ENCODE measurements at regions not wholly inside any gene's neighbourhood (a gene's known extent, or its start where the extent isn't known, plus 50 kb on each side); places are given as distances from the start of the nearest gene placed in this dataset.

GRCh38 chr5:116842514-116842961, 267.9 kb upstream of the SEMA6A start:
- DNase-seq (ENCODE audit: low read depth) = no peak

- no peak for DNase-seq (ENCODE audit: low read depth)
These were observed 267.1 kb upstream of the SEMA6A start for GRCh38 chr5:116841734-116842133.

DNA sequence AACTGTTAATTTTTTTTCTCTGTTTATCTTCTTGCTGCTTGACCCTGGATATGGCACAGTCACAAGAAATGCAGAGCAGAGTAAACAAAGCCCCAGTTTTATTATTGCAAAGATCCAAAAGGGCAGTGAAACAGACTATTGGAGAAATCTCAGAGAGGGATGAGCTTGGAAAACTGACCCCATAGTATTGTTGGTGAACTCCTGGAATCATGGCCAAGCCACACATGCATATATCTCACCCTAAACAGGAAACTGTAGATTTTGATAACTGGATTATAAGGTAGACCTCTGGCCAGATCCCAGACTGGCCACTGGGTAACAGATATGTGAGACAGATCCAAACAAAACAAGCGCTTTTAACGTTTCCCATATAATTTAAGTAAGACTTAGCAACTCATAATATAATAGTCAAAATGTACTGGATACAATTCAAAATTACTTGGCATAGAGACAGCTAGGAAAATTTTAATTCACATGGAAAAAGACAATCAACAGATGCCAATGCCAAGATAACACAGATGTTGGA, 263.5 kb upstream of the SEMA6A start:
- no peak for DNase-seq (ENCODE audit: low read depth)

DNA sequence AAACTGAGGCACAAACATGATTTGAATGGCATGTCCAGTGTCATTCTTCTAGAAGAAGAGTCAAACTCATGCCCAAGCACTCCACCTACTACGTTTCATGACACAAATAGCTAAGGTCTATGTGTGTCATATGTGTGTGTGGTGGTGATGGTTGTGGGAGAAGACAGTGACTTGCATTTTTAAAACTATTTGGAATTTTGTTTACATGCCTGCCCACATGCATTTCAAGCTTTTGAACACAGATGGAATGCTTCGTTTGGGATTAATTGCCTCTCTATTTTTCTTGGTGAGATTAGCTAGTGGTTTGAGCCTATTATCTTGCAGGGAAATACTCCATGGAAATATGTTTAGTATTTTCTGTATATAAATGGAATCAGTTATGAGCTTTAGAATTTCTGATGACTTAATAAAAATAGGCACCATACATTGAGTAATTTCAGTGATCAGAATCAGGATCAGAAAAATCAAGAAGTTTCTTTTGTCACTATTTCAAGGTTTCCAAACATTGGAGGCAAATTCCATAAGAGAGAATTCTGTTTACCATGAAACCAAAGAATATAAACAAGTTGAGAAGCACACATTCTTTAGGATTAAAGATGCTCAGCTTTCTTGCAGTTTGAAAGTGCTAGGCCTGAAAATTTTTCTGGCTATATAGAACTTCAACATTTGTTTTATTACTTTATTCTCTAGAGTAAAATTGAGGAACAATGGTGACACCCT, 260.3 kb upstream of the SEMA6A start:
- DNase-seq (ENCODE audit: low read depth) = no peak

- no peak for DNase-seq (ENCODE audit: low read depth)
These were observed 255.5 kb upstream of the SEMA6A start for GRCh38 chr5:116830079-116830478.

GRCh38 chr5:116827078-116827477, 252.5 kb upstream of the SEMA6A start:
- DNase-seq (ENCODE audit: low read depth) = no peak

GRCh38 chr5:116825486-116825885, 250.9 kb upstream of the SEMA6A start:
- DNase-seq (ENCODE audit: low read depth) = no peak

DNA sequence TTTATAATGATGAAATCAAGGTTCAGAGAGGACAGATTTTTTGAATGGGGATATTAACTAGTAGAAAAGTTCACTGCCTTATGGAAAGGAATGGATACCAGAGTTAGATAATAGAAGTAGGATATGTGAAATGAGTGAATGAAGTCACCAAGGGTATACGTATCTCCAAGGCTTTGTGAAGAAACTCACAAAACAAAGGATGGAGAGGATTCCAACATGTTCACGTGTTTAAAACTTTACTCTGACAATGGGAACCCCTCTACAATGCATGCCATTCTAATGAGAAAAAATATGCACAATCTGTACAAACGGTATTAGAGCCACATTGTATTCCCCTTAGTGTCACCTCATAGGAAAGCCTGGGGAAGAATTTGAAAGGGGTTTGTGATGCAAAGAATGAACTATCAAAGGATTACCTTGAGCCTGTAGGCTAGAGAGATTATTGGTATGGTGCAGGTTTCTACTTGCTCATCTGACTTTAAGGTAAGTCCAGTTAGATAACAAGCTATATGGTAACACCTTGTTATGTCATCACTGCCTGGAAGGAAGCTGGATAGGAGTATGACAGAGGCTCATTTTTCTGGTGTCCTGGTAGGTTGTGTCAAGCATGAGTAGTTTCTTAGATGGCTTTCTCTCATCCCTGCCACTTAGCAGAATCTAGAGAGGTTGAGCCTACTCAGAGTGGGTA, 250.3 kb upstream of the SEMA6A start:
- DNase-seq (ENCODE audit: low read depth) = no peak

DNA sequence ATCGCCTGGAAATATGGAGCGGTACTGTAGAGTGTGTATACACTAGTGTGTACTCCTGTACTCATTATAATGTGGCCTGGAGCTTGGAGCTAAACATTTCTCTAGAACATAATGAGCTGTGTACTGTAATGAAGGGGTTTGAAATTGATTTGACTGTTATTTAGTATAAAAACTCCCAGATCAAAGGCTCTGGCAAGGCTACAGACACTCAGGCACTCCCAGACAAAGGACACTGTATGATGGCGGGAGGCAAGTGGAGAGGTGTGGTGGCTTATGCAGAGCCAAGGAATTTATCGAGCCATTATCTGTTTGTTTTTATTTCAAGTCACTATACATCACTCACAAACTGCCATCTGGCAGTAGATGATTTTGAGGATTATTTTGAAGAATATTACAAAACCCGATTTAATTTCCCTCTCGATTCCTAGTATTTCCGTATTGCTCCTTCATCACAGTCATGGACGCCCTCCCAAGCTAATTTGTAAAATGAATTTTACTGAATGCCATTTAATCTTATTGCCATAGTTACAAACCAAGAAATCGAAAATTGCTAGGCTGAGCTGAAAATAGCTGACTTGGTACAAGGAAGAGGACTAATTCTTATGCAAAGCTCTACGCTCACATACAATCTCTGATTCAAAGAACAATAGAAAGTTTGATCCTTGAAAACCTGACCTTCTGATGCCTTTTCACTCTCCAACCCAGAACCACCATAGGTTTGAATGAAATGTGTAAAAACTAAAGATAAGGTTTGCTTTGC, 240.2 kb upstream of the SEMA6A start:
- DNase-seq (ENCODE audit: low read depth) = no peak

DNA sequence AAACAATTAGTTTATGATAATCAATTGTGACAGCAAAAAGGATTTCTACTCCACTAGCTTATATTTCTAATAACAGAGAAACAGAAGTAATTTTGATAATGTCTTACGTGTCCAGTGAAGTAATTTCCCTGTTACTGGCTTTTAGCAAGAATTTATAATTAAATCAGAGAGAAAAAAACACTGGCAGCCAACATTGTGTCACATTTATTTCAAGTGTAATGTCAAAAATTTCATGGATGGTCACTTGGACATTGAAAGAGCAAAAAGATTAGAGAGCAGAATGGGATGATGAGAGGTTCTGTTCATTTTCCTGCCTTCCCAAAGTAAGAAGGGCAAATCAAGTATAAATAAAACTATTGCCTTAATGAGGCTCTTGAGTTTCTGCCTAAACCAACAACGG, 239.3 kb upstream of the SEMA6A start:
- DNase-seq (ENCODE audit: low read depth) = no peak

DNA sequence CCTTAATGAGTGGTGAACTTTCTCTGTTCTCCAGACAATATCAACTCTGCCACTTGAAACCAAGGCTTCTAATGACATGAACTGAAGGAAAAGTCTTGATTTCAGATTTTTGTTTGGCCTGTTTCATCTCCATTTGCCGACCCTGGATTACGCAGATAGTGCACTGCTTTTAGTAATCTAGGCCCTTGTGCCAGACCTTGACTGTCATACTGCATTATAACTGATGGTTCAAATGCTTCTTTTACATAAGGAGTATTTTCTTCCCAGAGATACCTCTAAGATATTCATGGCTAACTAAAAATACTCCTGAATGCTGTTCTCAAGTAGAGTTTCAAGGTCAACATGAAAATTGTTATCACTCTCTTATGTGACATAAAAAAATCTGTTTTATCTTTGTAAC, 238.7 kb upstream of the SEMA6A start:
- DNase-seq (ENCODE audit: low read depth) = no peak

- no peak for DNase-seq (ENCODE audit: low read depth)
These were observed 236.3 kb upstream of the SEMA6A start for GRCh38 chr5:116810951-116811350.

DNA sequence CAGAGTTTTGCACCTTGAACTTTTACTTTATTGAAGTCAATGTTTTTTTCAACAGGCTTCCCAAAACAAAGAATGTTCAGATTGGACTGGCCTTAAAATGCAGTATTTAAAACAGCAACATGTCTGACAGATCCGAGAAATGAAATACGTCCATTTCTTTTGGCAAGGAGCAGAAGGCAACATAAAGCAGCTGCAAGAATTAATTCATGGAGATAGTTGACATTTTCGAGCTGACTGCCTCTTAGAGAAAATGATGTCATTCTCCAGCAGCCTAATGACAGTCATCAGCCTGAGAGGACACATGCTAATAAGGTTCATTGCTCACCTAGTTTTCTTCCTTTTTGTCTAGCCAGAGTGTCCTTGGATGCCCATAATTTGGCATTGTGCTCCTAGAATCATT, 232.2 kb upstream of the SEMA6A start:
- DNase-seq (ENCODE audit: low read depth) = no peak

GRCh38 chr5:116799401-116799800, 224.8 kb upstream of the SEMA6A start:
- DNase-seq (ENCODE audit: low read depth) = no peak

DNA sequence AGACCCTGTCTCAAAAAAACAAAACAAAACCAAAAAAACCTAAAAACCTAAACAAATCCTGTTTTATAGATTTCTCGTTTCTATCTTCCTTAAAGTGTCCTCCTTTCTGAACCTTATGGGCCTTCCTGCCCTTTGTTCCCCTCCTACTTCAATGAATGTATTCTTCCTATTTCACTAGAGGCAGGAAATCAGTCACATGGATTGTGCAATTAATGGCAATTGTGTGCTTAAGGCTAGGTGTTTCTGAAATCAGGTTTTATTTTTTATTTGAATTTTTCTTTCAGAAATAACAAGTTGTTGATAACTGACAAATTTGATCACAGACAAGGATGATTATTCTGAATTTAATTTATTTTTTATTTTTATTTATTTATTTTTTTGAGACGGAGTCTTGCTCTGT, 220.6 kb upstream of the SEMA6A start:
- no peak for DNase-seq (ENCODE audit: low read depth)

- DNase-seq (ENCODE audit: low read depth) = no peak
These were observed 214.9 kb upstream of the SEMA6A start for GRCh38 chr5:116789522-116789921.

DNA sequence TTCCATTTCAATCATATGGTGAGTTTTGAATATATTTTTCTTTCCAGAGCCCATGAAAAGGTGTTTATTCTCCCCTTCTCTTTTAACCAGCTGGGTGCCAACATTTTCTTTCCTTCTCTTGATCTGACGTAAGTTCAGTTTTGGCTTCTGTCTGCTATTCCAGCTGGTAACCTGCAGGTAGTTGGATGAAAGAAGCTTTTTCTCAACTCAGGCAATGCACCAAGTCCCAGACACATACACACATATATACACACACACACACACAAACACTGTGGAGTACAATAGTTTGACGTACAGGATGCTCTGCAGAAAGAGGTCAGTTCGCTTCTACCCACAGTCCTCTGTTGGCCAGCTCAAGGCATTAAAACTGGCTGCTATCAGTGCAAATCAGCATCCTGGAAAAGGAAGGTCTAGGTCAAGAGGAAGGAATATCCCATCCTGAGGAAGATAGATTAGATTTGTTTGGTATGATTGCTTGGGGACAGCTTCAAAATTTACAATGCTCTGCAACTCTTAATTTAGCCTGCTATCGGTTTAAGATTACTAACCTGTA, 214.3 kb upstream of the SEMA6A start:
- no peak for DNase-seq (ENCODE audit: low read depth)

DNA sequence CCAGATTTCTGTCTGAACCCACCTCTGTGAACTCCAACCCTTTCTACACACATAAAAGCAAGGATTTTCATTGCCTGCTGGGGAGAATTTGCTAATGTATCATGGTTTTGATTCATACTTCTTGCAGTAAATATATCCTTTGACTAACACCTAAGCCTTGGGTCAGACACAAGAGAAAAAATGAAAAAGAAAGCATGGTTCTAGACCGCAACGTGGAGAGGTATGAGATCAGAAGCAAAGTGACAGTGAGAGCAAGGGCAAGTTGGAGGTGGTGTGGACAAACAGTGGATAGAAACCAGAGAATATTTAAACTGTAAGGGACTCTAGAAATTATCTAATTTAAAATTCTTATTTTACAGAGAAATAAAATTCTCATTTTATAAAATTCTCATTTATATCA, 212.9 kb upstream of the SEMA6A start:
- DNase-seq (ENCODE audit: low read depth) = no peak

- no peak for DNase-seq (ENCODE audit: low read depth)
These were observed 210.5 kb upstream of the SEMA6A start for GRCh38 chr5:116785106-116785505.

- no peak for DNase-seq (ENCODE audit: low read depth)
These were observed 205.2 kb upstream of the SEMA6A start for GRCh38 chr5:116779846-116780245.

- no peak for DNase-seq (ENCODE audit: low read depth)
These were observed 204.1 kb upstream of the SEMA6A start for GRCh38 chr5:116778651-116779280.

DNA sequence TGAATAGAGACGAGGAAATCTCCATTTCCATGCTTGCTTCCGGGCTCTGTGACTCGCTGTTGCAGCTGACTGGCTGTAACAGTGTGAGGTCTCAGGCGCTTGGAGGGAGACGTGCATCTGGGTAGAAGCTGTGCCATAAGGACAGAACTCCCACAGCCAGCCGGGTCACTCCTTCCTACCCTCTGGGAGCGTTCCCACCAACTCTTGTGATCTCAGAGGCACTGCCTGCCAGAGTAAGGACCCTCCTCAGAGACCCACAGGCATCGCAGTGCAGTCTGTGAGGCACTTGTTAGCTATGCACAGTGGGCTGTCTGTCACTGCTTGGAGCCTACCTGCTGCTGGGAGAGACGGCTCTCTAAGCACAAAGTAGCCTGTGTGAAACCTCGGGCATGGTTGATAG, 203.4 kb upstream of the SEMA6A start:
- DNase-seq (ENCODE audit: low read depth) = no peak
